GM12878 (cell line): ENCODE measurements at regions not wholly inside any gene's neighbourhood (a gene's known extent, or its start where the extent isn't known, plus 50 kb on each side); places are given as distances from the start of the nearest gene placed in this dataset.

Experiments
- ATAC-seq: fragments of 200-7000 bp; cut with Tn5 transposase; 3 replicates; pipeline ENCODE4 v1.9.1; 2020; ENCODE audit warnings: mild to moderate bottlenecking, moderate library complexity
- BruUV-seq: library from RNA; stranded (reverse); fragments of 400-500 nt; replicated peaks from 2 replicates; lab custom pipeline; 2021; lab: Mats Ljungman, UMichigan
- CTCF ChIA-PET: fragments of 300-600 bp; sonication (Branson Sonifier 250); formaldehyde crosslinking; extraction: SDS; loops from one replicate; lab custom pipeline; 2021; ENCODE audit warnings: inconsistent platforms; lab: Yijun Ruan, JAX
- POLR2A ChIA-PET: fragments of 350-600 bp; formaldehyde crosslinking; extraction: SDS; loops from one replicate; lab custom pipeline; 2021; ENCODE audit warnings: inconsistent platforms; lab: Charles Lee
- RAD21 ChIA-PET: fragments of 300-600 bp; sonication (Branson Sonifier 250); formaldehyde crosslinking; loops from one replicate; lab custom pipeline; 2023; ENCODE audit warnings: antibody characterized with exemption; ENCODE audit not compliant: unreplicated experiment; lab: Charles Lee
- SMC1A ChIA-PET: fragments of 300-600 bp; sonication (Branson Sonifier 250); formaldehyde crosslinking; loops from one replicate; lab custom pipeline; 2023; ENCODE audit not compliant: unreplicated experiment, uncharacterized antibody; lab: Charles Lee
- DNase-seq: peaks from one replicate; pipeline ENCODE4 v3.0.0-alpha.2; 2011; ENCODE audit warnings: low read depth, low spot score
- FAIRE-seq: peaks from 3 replicates; lab custom pipeline; 2011; peaks lifted over from hg19 to GRCh38; lab: Jason Lieb, UNC
- H2AFZ ChIP-seq: 2 replicates; pipeline ENCODE4 v1.6.0; 2011; ENCODE audit warnings: low read depth, low read length, control low read depth; ENCODE audit not compliant: control insufficient read depth
- H3K27ac ChIP-seq: 2 replicates; pipeline ENCODE4 v1.5.1; 2011; ENCODE audit warnings: control low read depth; ENCODE audit not compliant: control insufficient read depth, insufficient read depth
- H3K27me3 ChIP-seq, 2 experiments: replicated peaks in 1 of 2; 2 replicates each; pipeline versions ENCODE4 v1.6.0 to v1.6.1; 2011; ENCODE audit warnings: low read length in 1 of 2; ENCODE audit not compliant: control insufficient read depth in 2 of 2, insufficient read depth in 2 of 2
- H3K36me3 ChIP-seq, 2 experiments: 2 replicates each; pipeline ENCODE4 v1.5.1; 2011; ENCODE audit warnings: low read length in 1 of 2; ENCODE audit not compliant: control insufficient read depth in 2 of 2, insufficient read depth in 2 of 2
- H3K4me1 ChIP-seq: 2 replicates; pipeline ENCODE4 v1.6.1; 2011; ENCODE audit warnings: mild to moderate bottlenecking, low read length, moderate library complexity, mixed read lengths; ENCODE audit not compliant: control insufficient read depth, insufficient read depth
- H3K4me2 ChIP-seq: 2 replicates; pipeline ENCODE4 v1.6.0; 2011; ENCODE audit warnings: control low read depth; ENCODE audit not compliant: control insufficient read depth, insufficient read depth
- H3K4me3 ChIP-seq: fragments of 200-600 bp; sonication (generic); 2 replicates; pipeline ENCODE4 v1.5.1; 2016
- H3K79me2 ChIP-seq: 2 replicates; pipeline ENCODE4 v1.6.0; 2011; ENCODE audit warnings: low read length; ENCODE audit not compliant: control insufficient read depth, insufficient read depth
- H3K9ac ChIP-seq: 2 replicates; pipeline ENCODE4 v1.8.0; 2011; ENCODE audit warnings: low read length, control low read depth, mixed read lengths; ENCODE audit not compliant: control insufficient read depth, insufficient read depth
- H3K9me3 ChIP-seq: replicated peaks from 3 replicates; pipeline ENCODE4 v1.5.1; 2011; ENCODE audit warnings: mild to moderate bottlenecking, low read length; ENCODE audit not compliant: control insufficient read depth, insufficient read depth
- H4K20me1 ChIP-seq: 2 replicates; pipeline ENCODE4 v1.6.0; 2011; ENCODE audit not compliant: control insufficient read depth, insufficient read depth
- WGBS: methylation state at CpG from one replicate; pipeline ENCODE4 v1.1.6; 2016; ENCODE audit warnings: low lambda C conversion rate; ENCODE audit not compliant: insufficient replicate concordance, insufficient coverage; ENCODE audit errors: missing lambda C conversion rate; 5-methylcytosine and 5-hydroxymethylcytosine counted together
- in situ Hi-C: fragments of 300-500 bp; cut with MboI; formaldehyde crosslinking; loops from 9 replicates; pipeline ENCODE4 v1.14.3; 2018; ENCODE audit warnings: mixed read lengths
- intact Hi-C: fragments of 100-400 bp; cut with micrococcal nuclease; formaldehyde crosslinking; loops from one replicate; pipeline ENCODE4 v1.14.2; 2022; ENCODE audit not compliant: unreplicated experiment
- TF ChIP-seq, protein P1 (sequence below): fragments of 450-650 bp; formaldehyde crosslinking; IDR thresholded peaks from 2 replicates; pipeline ENCODE4 v1.4.0; 2020; ENCODE audit warnings: mild to moderate bottlenecking, moderate library complexity
- TF ChIP-seq, protein P2 (sequence below): IDR thresholded peaks from 2 replicates; pipeline ENCODE4 v1.6.1; 2011; ENCODE audit warnings: borderline replicate concordance, low read depth, mild to moderate bottlenecking, moderate library complexity, low read length; ENCODE audit not compliant: insufficient read depth, poor library complexity, severe bottlenecking

DNA sequence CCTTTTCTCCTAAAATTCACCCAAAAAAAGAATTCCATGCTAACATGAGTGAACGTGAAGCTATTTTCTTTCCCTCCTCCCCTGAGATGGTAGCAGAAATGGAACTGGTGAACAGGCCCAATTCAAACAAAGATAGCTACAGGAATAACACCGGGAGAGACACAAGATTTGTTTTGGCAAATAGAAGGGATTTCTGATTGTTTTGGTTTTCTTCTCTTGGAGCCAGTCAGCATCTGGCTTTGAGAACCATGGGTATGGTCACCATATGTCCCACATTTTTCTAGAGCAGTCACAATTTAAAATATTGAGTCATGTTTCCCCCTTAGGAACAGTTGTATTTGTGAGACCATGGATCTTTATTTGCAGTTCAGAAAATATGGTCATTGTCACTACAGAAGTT, 214.1 kb downstream of the FAM76B start:
- CTCF ChIA-PET: interaction anchor here (1.1 to 1.4 kb wide), 3 partner anchors 11 to 131 kb away, joined by 3 read pairs; no protein-coding TSS in a partner anchor
- no TSS peak for BruUV-seq
- no peak overlapping the region for H3K4me3 ChIP-seq
- H3K9me3 ChIP-seq: no peaks in the 10 kb centered on the region
- ATAC-seq (no peak), DNase-seq (no peak)
- no peak overlapping the region for H3K27ac ChIP-seq
- no peak overlapping the region for H3K9ac ChIP-seq
- intact Hi-C loops: loop anchor here (5.0 kb wide), 2 partner anchors 187 to 423 kb away; no protein-coding TSS in a partner anchor
- TF ChIP-seq, protein P1, sequence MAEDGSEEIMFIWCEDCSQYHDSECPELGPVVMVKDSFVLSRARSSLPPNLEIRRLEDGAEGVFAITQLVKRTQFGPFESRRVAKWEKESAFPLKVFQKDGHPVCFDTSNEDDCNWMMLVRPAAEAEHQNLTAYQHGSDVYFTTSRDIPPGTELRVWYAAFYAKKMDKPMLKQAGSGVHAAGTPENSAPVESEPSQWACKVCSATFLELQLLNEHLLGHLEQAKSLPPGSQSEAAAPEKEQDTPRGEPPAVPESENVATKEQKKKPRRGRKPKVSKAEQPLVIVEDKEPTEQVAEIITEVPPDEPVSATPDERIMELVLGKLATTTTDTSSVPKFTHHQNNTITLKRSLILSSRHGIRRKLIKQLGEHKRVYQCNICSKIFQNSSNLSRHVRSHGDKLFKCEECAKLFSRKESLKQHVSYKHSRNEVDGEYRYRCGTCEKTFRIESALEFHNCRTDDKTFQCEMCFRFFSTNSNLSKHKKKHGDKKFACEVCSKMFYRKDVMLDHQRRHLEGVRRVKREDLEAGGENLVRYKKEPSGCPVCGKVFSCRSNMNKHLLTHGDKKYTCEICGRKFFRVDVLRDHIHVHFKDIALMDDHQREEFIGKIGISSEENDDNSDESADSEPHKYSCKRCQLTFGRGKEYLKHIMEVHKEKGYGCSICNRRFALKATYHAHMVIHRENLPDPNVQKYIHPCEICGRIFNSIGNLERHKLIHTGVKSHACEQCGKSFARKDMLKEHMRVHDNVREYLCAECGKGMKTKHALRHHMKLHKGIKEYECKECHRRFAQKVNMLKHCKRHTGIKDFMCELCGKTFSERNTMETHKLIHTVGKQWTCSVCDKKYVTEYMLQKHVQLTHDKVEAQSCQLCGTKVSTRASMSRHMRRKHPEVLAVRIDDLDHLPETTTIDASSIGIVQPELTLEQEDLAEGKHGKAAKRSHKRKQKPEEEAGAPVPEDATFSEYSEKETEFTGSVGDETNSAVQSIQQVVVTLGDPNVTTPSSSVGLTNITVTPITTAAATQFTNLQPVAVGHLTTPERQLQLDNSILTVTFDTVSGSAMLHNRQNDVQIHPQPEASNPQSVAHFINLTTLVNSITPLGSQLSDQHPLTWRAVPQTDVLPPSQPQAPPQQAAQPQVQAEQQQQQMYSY (CRISPR knock-in tag): no peak
- TF ChIP-seq, protein P2, sequence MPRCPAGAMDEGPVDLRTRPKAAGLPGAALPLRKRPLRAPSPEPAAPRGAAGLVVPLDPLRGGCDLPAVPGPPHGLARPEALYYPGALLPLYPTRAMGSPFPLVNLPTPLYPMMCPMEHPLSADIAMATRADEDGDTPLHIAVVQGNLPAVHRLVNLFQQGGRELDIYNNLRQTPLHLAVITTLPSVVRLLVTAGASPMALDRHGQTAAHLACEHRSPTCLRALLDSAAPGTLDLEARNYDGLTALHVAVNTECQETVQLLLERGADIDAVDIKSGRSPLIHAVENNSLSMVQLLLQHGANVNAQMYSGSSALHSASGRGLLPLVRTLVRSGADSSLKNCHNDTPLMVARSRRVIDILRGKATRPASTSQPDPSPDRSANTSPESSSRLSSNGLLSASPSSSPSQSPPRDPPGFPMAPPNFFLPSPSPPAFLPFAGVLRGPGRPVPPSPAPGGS: no peak
- TF ChIP-seq, all 136 proteins: peak for 0
- ChIA-PET SMC1A (interaction anchor here (0.5 to 4.1 kb wide), 11 partner anchors 9 to 421 kb away, joined by 3 to 48 read pairs (median 4); no protein-coding TSS in a partner anchor), POLR2A (interaction anchor here (0.6 to 1.0 kb wide), 2 partner anchors 18 to 328 kb away, joined by 3 read pairs; no protein-coding TSS in a partner anchor), RAD21 (interaction anchor here (0.8 to 3.9 kb wide), 3 partner anchors 125 to 192 kb away, joined by 3 to 25 read pairs (median 3); no protein-coding TSS in a partner anchor)
- in situ Hi-C loops: no loop called here
- no peak overlapping the region for H2AFZ ChIP-seq
- H3K36me3 ChIP-seq: no peaks in the 10 kb centered on the region
- H4K20me1 ChIP-seq: no peaks in the 10 kb centered on the region
- no peaks in the 10 kb centered on the region for H3K27me3 ChIP-seq
- H3K79me2 ChIP-seq: no peaks in the 10 kb centered on the region
- H3K4me1 ChIP-seq: no peaks in the 10 kb centered on the region
- FAIRE-seq: no peak
- 78% methylated on average over 2 of the region's 2 CpGs for WGBS
- no peak overlapping the region for H3K4me2 ChIP-seq
